NCI-H187 (cell line): ENCODE measurements at regions not wholly inside any gene's neighbourhood (a gene's known extent, or its start where the extent isn't known, plus 50 kb on each side); places are given as distances from the start of the nearest gene placed in this dataset.

Source experiments
- DNase-seq, 2 experiments: peaks; one replicate each; lab custom pipeline; 2025; lab: John Stamatoyannopoulos, UW

DNA sequence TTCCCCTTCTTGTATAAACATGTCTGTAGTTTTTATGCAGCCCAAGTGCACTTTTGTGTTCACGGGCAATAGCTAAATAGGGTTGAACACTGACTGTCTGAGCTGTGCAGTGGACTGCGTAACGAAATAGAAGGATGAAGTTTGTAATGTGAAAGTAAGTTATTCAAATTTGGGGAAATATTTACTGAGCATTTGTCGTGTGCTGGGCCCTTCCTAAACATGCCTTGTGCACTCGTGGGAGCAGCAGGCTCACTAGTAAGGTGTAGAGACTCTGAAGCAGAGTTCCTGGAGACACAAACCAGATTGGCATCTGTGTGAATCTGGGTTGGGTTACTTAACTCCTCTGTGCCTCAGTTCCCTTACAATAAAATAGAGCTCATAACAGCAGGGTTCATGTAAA is 51.7 kb upstream of the C1QTNF7 start:
- no peak for DNase-seq

DNA sequence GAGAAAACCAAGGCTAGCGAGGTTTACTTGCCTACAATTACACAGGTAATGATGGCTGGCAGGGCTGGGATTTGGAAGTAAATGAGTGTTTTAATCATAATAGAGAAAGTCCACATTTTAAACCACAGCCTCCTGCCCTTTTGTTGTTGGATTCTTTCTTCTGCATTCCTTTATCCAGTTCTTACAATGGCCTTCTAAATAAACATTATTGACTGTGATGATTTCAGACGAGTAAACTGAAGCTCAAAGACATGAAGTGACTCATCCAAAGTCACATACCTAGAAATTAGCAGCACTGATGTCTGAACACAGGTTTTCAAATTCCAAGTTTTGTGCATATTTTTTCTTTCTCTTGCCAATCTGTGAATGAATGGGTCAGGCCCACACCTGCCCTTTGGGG is 51.2 kb upstream of the C1QTNF7 start:
- DNase-seq = no peak
